GM18520 (cell line): ENCODE measurements at regions not wholly inside any gene's neighbourhood (a gene's known extent, or its start where the extent isn't known, plus 50 kb on each side); places are given as distances from the start of the nearest gene placed in this dataset.

Experiments
- ATAC-seq: cut with Tn5 transposase; IDR thresholded peaks from one replicate; pipeline ENCODE4 v1.9.1; 2021; ENCODE audit not compliant: unreplicated experiment

DNA sequence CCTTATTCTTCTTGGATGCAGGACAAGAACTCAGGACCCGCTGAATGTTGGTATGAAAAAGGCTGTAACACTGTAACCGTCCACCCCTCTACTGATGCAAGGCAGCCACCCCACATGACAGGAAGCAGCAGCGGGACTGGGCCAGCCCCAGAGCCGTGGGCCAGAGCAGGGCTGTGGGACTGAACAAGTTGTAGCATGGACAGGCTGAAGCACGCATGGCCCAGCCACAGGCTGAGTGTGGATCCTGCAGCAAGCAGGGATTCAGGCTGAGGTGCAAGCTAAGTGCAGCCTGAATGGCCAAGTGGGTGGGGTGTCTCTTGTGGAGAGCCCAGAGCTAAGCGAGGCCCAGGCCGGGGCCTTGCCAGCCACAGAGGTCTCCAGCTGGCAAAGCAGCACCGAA is 632.2 kb downstream of the SPOCK3 start:
- no peak for ATAC-seq

DNA sequence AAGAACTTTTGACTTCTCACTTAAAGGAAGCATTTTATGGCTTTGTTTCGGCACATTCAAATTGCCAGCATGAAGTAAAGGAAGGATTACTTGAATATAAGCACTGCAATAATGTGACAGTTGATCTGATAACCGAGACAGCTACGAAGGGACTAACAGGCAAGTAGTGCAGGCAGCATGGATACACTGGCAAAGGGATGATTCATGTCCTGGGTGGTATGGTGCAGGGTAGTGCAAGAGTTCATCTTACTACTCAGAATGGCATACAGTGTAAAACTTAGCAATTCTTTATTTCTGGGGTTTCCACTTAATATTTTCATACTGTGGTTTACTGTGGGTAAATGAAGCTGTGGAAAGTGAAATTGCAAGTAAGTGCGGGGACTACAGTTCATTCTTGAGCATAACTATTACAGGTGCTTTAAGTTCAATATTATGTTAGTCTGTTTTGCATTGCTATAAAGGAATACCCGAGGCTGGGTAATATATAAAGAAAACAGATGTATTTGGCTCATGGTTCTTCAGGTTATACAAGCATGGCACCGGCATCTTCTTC is 611.8 kb downstream of the SPOCK3 start:
- peak; percentile 46 for ATAC-seq

GRCh38 chr4:166625018-166625637 is 609.2 kb downstream of the SPOCK3 start:
- no peak for ATAC-seq

DNA sequence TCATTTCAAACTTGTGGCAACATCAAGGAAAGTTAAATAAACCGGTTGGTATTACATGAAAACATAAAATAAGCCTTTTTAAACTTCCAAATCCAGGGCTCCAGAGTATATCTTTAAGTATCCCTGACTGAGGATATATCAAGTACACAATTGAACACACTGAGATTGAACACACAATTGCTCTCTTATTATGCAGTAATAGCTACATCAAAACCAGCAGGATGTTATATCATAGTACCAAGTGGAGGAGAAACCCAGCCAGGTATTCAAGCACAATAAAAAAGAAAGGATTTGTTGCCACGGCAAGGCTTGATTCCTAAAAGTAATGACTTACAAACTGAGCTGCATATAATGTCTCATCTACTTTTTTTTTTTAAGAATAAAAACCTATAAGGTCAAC is 605.8 kb downstream of the SPOCK3 start:
- ATAC-seq = no peak

GRCh38 chr4:166635367-166635766 is 598.9 kb downstream of the SPOCK3 start:
- no peak for ATAC-seq

GRCh38 chr4:166637816-166638215 is 596.5 kb downstream of the SPOCK3 start:
- no peak for ATAC-seq

- no peak for ATAC-seq
Observed at GRCh38 chr4:166655231-166655630, 579.1 kb downstream of the SPOCK3 start.

- no peak for ATAC-seq
Observed at GRCh38 chr4:166655705-166656104, 578.6 kb downstream of the SPOCK3 start.

DNA sequence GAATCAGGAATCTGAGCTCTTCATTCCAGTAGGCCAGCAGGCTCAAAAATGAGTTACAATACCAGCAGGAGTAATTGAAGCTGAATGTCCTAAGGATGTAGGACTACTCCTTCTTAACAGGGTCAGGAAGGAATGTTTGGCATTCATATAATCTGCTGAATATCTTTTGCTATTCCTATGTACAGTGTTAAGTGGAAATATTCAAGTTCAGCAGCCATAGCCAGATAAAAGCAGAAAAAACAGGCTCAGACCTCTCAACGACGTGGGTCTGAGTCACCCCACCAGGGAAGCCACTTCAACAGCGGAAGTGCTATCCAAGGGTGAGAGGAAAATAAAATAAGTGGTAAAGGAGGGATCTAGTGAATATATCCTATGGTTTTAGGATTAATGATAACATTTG is 577.0 kb downstream of the SPOCK3 start:
- no peak for ATAC-seq

- ATAC-seq = no peak
Observed at GRCh38 chr4:166658585-166658984, 575.7 kb downstream of the SPOCK3 start.

DNA sequence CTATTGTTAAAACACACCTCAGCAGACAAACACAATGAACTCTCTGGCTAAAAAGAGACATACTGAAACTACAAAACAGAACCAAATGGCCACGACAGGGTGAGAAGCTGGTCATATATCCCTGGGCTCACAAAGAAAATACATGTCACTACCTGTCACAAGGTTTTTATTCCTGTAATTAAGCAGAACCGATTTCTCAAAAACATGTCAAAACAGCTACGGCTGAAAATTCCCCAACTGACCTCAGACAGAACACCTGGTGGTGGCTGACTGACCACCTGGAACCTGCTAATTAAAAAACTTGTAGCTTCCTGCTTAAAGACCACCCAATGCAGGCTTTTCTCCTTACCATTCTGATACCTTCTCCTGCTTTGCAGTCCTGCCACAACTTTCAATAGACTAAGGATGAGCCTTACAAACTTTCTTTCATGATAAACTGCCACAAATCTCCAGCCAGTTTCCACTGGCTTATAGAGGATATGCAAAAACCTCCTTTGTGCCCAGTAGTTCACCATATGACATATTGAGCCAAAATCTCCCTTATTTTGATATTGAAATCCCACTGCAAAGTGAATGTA is 571.9 kb downstream of the SPOCK3 start:
- ATAC-seq = peak; percentile 90

- ATAC-seq = no peak
Observed at GRCh38 chr4:166670341-166670740, 564.0 kb downstream of the SPOCK3 start.

GRCh38 chr4:166673911-166674310 is 560.4 kb downstream of the SPOCK3 start:
- no peak for ATAC-seq

GRCh38 chr4:166675411-166675810 is 558.9 kb downstream of the SPOCK3 start:
- ATAC-seq = no peak

DNA sequence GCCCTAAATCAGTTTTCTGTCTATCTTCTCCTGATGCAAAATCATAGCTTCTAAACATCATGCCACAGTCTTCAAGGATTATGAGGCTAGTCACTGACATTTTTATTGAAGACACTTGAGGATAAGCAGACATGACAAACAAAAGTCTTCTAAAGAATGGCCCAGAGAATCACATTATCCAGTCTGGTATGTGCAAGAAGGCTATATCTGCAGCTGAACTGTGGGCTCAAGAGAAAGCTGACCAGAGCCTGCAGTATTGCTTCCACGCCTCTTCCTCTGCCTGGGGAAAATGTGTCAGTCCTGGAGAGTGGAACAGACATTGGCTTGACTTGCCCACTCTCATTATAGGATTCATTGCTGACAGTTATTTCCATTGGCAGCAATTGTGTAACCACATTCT is 553.5 kb downstream of the SPOCK3 start:
- no peak for ATAC-seq

- no peak for ATAC-seq
Observed at GRCh38 chr4:166682200-166682599, 552.1 kb downstream of the SPOCK3 start.
